Transverse colon (tissue), 3 donors: ENCODE measurements at regions not wholly inside any gene's neighbourhood (a gene's known extent, or its start where the extent isn't known, plus 50 kb on each side); places are given as distances from the start of the nearest gene placed in this dataset.

Experiments used
- CTCF ChIP-seq, 5 experiments: fragments of 200-600 bp in 3 of 5; fragments of 450-650 bp in 2 of 5; sonication (generic) in 3 of 5; IDR thresholded peaks; 1 replicate in 2 of 5; 2 replicates in 3 of 5; pipeline ENCODE4 v1.5.1; 2016 to 2017; ENCODE audit warnings: antibody characterized with exemption in 5 of 5, inconsistent platforms in 3 of 5, mild to moderate bottlenecking in 2 of 5, moderate library complexity in 1 of 5
- POLR2A ChIP-seq: fragments of 450-650 bp; IDR thresholded peaks from one replicate; pipeline ENCODE4 v1.6.1; 2016; ENCODE audit warnings: antibody characterized with exemption, mild to moderate bottlenecking, moderate library complexity

GRCh38 chr1:94675373-94675772 is 133.8 kb upstream of the F3 start:
- TF ChIP-seq CTCF (IDR thresholded peaks at IDR 0.05) (no peak), POLR2A (no peak)
